ENCODE measurements at regions not wholly inside any gene's neighbourhood (a gene's known extent, or its start where the extent isn't known, plus 50 kb on each side); places are given as distances from the start of the nearest gene placed in this dataset.

GRCh38 chr16:51569203-51569931 is 418.3 kb upstream of the SALL1 start:
- Mint-ChIP-seq H3K9me3 (peaks cover 14% of the 10 kb centered on the region), H3K4me1 (ENCODE audit: low read depth) (no peaks in the 10 kb centered on the region), H3K36me3 (ENCODE audit: insufficient read depth) (no peaks in the 10 kb centered on the region), H3K4me3 (no peak overlapping the region), H3K27me3 (ENCODE audit: low read depth) (no peaks in the 10 kb centered on the region)
- ATAC-seq (no peak), DNase-seq (no peak)

DNA sequence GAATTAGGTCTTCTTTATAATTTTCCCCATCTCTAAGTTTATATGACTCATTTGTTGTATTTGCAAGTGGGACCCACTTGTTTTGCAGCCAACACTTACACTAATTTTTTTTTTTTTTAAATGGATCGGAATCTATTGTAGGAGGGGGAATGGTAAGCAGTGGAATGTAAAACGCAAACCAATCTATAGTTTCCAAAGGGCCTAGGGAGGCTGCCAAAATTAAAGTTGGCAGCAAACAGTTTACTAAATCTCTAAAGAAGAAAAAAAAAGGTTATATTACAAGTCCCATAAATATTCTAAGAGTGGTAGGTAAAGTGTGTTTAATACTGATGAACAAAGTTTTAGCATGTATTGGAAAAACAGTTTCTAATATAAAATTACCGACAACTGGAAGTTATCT is 416.8 kb upstream of the SALL1 start:
- H3K9me3 Mint-ChIP-seq, result peaks cover 6% of the 10 kb centered on the region
- H3K4me1 Mint-ChIP-seq (ENCODE audit: low read depth), result no peaks in the 10 kb centered on the region
- no peak overlapping the region for H3K4me3 Mint-ChIP-seq
- no peak for ATAC-seq
- no peaks in the 10 kb centered on the region for H3K27me3 Mint-ChIP-seq (ENCODE audit: low read depth)
- no peak for DNase-seq
- H3K36me3 Mint-ChIP-seq (ENCODE audit: insufficient read depth), result no peaks in the 10 kb centered on the region

- no peaks in the 10 kb centered on the region for H3K27me3 Mint-ChIP-seq (ENCODE audit: low read depth)
- peaks cover 4% of the 10 kb centered on the region for H3K9me3 Mint-ChIP-seq
These were observed 414.1 kb upstream of the SALL1 start for GRCh38 chr16:51565184-51565583.

DNA sequence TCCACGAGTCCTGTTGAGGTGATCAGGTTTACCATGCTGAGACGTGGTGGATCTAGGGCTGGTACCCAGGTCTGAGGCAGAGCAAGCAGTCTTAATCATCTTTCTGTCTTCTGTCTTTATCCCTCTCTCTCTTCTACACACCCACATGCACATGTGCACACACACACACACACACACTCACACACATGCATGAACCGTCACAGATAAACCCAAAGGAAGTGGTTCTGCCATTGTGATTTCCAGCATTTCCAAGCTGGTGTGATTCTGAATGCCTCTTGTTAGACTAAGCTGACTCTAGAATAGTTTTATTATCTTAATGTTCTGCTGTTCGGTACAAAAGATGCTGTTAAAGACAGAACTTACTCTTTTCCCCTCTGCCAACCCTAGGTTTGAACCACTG is 411.8 kb upstream of the SALL1 start:
- DNase-seq, result no peak
- H3K4me3 Mint-ChIP-seq, result no peak overlapping the region
- no peaks in the 10 kb centered on the region for H3K4me1 Mint-ChIP-seq (ENCODE audit: low read depth)
- ATAC-seq, result no peak
- no peaks in the 10 kb centered on the region for H3K36me3 Mint-ChIP-seq (ENCODE audit: insufficient read depth)
- no peaks in the 10 kb centered on the region for H3K9me3 Mint-ChIP-seq
- H3K27me3 Mint-ChIP-seq (ENCODE audit: low read depth), result no peaks in the 10 kb centered on the region

More at GRCh38 chr16:51565184-51565583, 414.1 kb upstream of the SALL1 start:
- no peak for ATAC-seq
- Mint-ChIP-seq H3K4me1 (ENCODE audit: low read depth) (no peaks in the 10 kb centered on the region), H3K4me3 (no peak overlapping the region), H3K36me3 (ENCODE audit: insufficient read depth) (no peaks in the 10 kb centered on the region)
- DNase-seq, result no peak

- no peaks in the 10 kb centered on the region for H3K36me3 Mint-ChIP-seq (ENCODE audit: insufficient read depth)
- no peaks in the 10 kb centered on the region for H3K9me3 Mint-ChIP-seq
- no peak overlapping the region for H3K4me3 Mint-ChIP-seq
- DNase-seq (no peak), ATAC-seq (no peak)
- H3K4me1 Mint-ChIP-seq (ENCODE audit: low read depth), result no peaks in the 10 kb centered on the region
- H3K27me3 Mint-ChIP-seq (ENCODE audit: low read depth), result no peaks in the 10 kb centered on the region
These were observed 408.8 kb upstream of the SALL1 start for GRCh38 chr16:51559901-51560300.

- Mint-ChIP-seq H3K36me3 (ENCODE audit: insufficient read depth) (no peaks in the 10 kb centered on the region), H3K4me3 (no peak overlapping the region), H3K27me3 (ENCODE audit: low read depth) (no peaks in the 10 kb centered on the region), H3K9me3 (no peaks in the 10 kb centered on the region), H3K4me1 (ENCODE audit: low read depth) (no peaks in the 10 kb centered on the region)
- no peak for DNase-seq
- no peak for ATAC-seq
These were observed 406.6 kb upstream of the SALL1 start for GRCh38 chr16:51557670-51558069.

- H3K4me3 Mint-ChIP-seq, result no peak overlapping the region
- H3K27me3 Mint-ChIP-seq (ENCODE audit: low read depth), result no peaks in the 10 kb centered on the region
- H3K4me1 Mint-ChIP-seq (ENCODE audit: low read depth), result no peaks in the 10 kb centered on the region
These were observed 405.7 kb upstream of the SALL1 start for GRCh38 chr16:51556694-51557340.

DNA sequence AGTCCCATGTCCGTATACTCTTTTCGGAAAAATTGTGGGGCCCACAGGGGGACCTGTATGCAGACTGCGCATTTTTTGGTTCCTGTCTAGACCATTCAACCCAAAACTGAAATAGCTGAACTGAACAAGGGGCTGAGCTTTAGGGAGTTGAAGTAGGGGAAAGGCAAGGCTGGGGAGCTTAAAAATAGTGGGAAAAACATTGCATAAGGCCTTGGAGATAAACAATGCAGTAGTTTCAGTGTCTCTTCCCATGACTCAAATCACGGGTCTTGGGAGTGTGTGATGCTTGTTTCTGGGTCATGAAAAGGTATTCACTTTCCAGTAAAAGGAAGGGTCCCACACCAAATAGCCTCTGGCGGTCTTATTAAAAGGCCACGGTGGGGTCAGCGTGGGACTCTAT is 402.8 kb upstream of the SALL1 start:
- Mint-ChIP-seq H3K4me3 (no peak overlapping the region), H3K36me3 (ENCODE audit: insufficient read depth) (no peaks in the 10 kb centered on the region), H3K4me1 (ENCODE audit: low read depth) (no peaks in the 10 kb centered on the region), H3K9me3 (peaks cover 3% of the 10 kb centered on the region), H3K27me3 (ENCODE audit: low read depth) (no peaks in the 10 kb centered on the region)
- DNase-seq (no peak), ATAC-seq (no peak)

More at GRCh38 chr16:51556694-51557340, 405.7 kb upstream of the SALL1 start:
- ATAC-seq (no peak), DNase-seq (no peak)
- Mint-ChIP-seq H3K36me3 (ENCODE audit: insufficient read depth) (no peaks in the 10 kb centered on the region), H3K9me3 (no peaks in the 10 kb centered on the region)

DNA sequence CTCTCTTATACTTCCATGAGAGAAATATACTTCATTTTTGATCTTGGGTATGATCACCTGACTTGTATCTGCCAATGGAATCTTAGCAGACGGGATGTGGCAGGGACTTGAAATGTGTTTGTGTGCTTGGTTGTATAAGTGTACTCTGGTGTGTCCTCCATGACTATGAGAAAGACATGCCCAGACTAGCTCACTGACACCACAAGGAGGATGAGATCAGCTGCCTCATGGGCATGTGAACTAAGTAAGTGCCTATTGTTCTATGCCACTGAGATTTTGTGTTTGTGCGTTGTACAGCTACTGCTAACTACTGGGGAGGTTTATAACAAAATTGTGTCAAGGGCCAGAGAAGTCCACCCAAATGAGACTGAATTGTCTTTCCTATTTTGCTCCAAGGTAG is 402.2 kb upstream of the SALL1 start:
- peaks cover 3% of the 10 kb centered on the region for H3K9me3 Mint-ChIP-seq
- no peaks in the 10 kb centered on the region for H3K4me1 Mint-ChIP-seq (ENCODE audit: low read depth)
- H3K36me3 Mint-ChIP-seq (ENCODE audit: insufficient read depth), result no peaks in the 10 kb centered on the region
- no peaks in the 10 kb centered on the region for H3K27me3 Mint-ChIP-seq (ENCODE audit: low read depth)
- H3K4me3 Mint-ChIP-seq, result no peak overlapping the region
- no peak for ATAC-seq
- DNase-seq, result no peak

DNA sequence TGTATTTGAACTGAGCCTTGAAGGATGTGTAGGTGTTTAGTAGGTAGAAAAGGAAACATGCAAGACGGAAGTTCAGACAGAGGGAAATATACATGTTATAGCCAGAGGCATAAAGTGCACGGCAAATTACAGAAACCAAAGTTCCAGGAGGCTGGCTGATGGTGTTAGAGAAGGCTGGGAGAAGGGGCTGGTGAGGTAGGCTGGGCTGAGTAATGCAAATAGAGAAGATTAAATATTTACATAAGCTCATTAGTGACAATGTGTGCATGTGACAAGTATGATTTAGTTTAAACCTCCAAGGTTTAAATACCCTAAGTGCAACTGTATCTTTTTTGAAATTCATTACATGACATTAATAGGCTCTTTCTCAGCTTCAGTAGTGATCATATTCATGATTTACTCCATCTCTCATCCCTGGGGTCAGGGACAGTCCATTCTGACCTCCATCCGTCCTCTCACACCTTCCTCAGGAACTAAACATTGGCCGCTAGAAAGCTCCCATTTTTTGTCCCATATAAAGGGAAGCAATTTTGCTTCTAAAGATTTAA is 399.8 kb upstream of the SALL1 start:
- Mint-ChIP-seq H3K27me3 (ENCODE audit: low read depth) (no peaks in the 10 kb centered on the region), H3K4me3 (no peak overlapping the region), H3K9me3 (peaks cover 3% of the 10 kb centered on the region), H3K36me3 (ENCODE audit: insufficient read depth) (no peaks in the 10 kb centered on the region), H3K4me1 (ENCODE audit: low read depth) (no peaks in the 10 kb centered on the region)
- ATAC-seq (no peak), DNase-seq (no peak)

- Mint-ChIP-seq H3K4me3 (no peak overlapping the region), H3K36me3 (ENCODE audit: insufficient read depth) (no peaks in the 10 kb centered on the region), H3K27me3 (ENCODE audit: low read depth) (no peaks in the 10 kb centered on the region), H3K9me3 (peaks cover 3% of the 10 kb centered on the region), H3K4me1 (ENCODE audit: low read depth) (no peaks in the 10 kb centered on the region)
- ATAC-seq (no peak), DNase-seq (no peak)
These were observed 398.8 kb upstream of the SALL1 start for GRCh38 chr16:51549836-51550235.

GRCh38 chr16:51545951-51546350 is 394.9 kb upstream of the SALL1 start:
- ATAC-seq (no peak), DNase-seq (no peak)
- Mint-ChIP-seq H3K9me3 (peaks cover 3% of the 10 kb centered on the region), H3K4me3 (no peak overlapping the region), H3K27me3 (ENCODE audit: low read depth) (no peaks in the 10 kb centered on the region), H3K4me1 (ENCODE audit: low read depth) (no peaks in the 10 kb centered on the region), H3K36me3 (ENCODE audit: insufficient read depth) (no peaks in the 10 kb centered on the region)

GRCh38 chr16:51544851-51545467 is 393.9 kb upstream of the SALL1 start:
- Mint-ChIP-seq H3K36me3 (ENCODE audit: insufficient read depth) (no peaks in the 10 kb centered on the region), H3K27me3 (ENCODE audit: low read depth) (no peaks in the 10 kb centered on the region), H3K9me3 (peaks cover 3% of the 10 kb centered on the region), H3K4me1 (ENCODE audit: low read depth) (no peaks in the 10 kb centered on the region), H3K4me3 (no peak overlapping the region)
- ATAC-seq (no peak), DNase-seq (no peak)

- Mint-ChIP-seq H3K27me3 (ENCODE audit: low read depth) (no peaks in the 10 kb centered on the region), H3K4me1 (ENCODE audit: low read depth) (no peaks in the 10 kb centered on the region), H3K9me3 (no peaks in the 10 kb centered on the region), H3K36me3 (ENCODE audit: insufficient read depth) (no peaks in the 10 kb centered on the region), H3K4me3 (no peak overlapping the region)
- no peak for DNase-seq
- ATAC-seq, result no peak
These were observed 392.9 kb upstream of the SALL1 start for GRCh38 chr16:51543971-51544370.

All from activated T-cell treated with anti-CD3 and anti-CD28 coated beads, Interleukin-2, amount 50 U/mL, for 4 hours (primary cell).